ENCODE measurements at regions not wholly inside any gene's neighbourhood (a gene's known extent, or its start where the extent isn't known, plus 50 kb on each side); places are given as distances from the start of the nearest gene placed in this dataset.

GRCh38 chr3:4021162-4021561 lies 221.9 kb downstream of the LRRN1 start:
- no peak for TF ChIP-seq EZH2 (IDR thresholded peaks at IDR 0.05; ENCODE audit: insufficient read depth, poor library complexity, severe bottlenecking)
- TF ChIP-seq EZH2phosphoT487 (IDR thresholded peaks at IDR 0.05; ENCODE audit: insufficient read depth, low read depth), result no peak

Data from GM23248 (cell line).